GM18867 (cell line): ENCODE measurements at regions not wholly inside any gene's neighbourhood (a gene's known extent, or its start where the extent isn't known, plus 50 kb on each side); places are given as distances from the start of the nearest gene placed in this dataset.
"Not testable (repeated sequence)": the region's sequence is repeated elsewhere in the genome, so short reads cannot be mapped to it uniquely, and the experiment has no call there.

Source experiments
- ATAC-seq: cut with Tn5 transposase; IDR thresholded peaks from one replicate; pipeline ENCODE4 v1.9.1; 2021; ENCODE audit warnings: mild to moderate bottlenecking, moderate library complexity; ENCODE audit not compliant: unreplicated experiment

DNA sequence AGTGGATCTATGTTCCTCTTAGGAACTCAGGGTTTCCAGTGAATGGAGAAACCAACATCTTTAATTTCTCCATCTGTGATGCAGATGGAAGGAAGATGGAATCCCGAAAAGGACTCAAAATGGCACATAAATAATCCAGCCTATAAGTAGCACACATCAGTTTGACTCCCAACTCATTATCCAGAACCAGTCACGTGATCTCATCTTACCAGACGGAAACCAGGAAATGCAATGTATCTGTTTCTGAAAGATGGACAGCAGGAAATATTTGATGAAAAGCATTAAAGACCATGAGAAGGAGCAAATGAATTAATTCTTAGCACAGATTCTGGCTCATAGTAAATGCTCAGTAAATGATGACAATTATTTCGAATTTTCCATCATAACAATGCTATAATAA, 443.1 kb upstream of the FMR1 start:
- ATAC-seq = no peak

GRCh38 chrX:147476008-147476407, 435.7 kb upstream of the FMR1 start:
- no peak for ATAC-seq

GRCh38 chrX:147478899-147479298, 432.8 kb upstream of the FMR1 start:
- no peak for ATAC-seq

DNA sequence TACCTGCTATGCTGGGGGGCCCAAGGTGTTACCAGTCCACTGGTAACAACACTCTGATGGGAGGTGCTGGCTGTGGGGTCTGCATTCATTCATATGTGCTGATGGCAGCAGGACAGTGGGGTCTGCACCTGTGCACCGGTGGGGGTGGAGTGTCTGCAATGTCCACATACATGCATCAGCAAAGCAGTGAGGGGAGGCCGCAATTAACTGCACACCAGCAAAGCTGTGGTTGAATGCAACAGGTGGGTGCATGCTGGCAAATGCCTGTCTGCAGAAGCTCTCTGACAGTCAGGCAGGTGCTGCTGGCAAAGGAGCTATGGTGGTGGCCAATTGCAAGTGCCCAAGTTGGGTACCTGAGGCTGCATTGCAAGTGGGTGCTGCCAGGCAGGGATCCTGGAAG, 426.5 kb upstream of the FMR1 start:
- ATAC-seq = no peak

DNA sequence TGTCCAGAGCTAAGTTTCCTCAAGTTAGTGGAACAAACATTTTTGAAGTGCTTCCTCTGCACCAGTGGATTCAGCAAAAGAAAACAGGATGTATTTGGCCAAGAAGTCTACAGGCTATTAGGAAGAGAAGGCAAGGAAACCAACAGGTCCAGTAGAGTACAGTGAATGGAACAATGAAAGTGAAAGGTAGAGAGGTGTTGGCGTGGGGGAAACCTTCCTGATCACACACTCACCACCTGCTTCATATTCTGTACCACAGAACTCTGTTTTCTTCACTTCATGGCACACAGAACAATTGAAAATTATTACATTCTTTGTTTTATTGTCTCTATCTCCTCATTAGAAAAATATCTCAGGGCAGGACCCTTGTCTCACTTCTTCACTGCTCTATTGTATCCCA, 417.4 kb upstream of the FMR1 start:
- ATAC-seq = no peak

- ATAC-seq = no peak
These were observed 412.9 kb upstream of the FMR1 start for GRCh38 chrX:147498796-147499195.

GRCh38 chrX:147522981-147523380, 388.7 kb upstream of the FMR1 start:
- ATAC-seq = no peak

DNA sequence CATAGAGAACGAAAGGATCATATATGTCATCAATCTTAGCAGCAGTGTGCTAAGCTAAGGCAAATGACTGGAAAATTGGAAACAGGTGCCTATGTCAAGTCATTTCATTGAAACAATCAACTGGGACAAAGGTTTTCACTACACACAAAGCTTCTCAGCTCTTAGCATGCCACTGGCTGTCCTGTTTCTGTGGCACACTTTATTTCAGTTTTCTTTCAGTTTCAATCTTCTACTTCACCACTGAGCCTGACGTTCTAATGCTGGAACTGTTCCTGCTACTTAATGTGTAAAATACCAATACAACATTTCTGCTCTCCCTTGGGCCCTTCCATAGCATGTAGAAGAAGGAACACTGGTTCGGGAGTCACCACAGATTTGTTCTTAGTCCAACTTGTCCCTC, 378.3 kb upstream of the FMR1 start:
- no peak for ATAC-seq

- no peak for ATAC-seq
These were observed 374.5 kb upstream of the FMR1 start for GRCh38 chrX:147537172-147537571.

- not testable (repeated sequence) for ATAC-seq
These were observed 363.7 kb upstream of the FMR1 start for GRCh38 chrX:147548023-147548422.

DNA sequence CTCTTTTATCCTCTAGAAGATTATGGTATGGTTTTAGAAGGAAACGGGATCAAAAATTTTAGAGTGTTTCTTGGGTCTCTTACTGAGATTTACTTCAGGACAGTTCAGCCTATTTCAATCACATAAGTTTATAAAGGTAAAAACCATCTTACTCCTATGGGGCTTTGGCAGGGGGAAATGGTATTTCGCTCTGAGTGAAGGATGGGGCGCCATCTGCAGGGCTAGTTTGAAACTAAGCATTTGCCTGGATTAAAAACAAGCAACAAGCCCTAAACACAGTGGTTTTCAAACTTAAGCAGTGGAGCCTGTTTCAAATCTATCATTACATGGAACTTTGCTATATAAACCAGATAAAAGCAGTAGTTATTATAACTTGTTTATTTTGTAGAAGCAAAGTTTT, 361.5 kb upstream of the FMR1 start:
- ATAC-seq = no peak

GRCh38 chrX:147559191-147559590, 352.5 kb upstream of the FMR1 start:
- ATAC-seq = no peak

GRCh38 chrX:147565237-147565636, 346.5 kb upstream of the FMR1 start:
- no peak for ATAC-seq

DNA sequence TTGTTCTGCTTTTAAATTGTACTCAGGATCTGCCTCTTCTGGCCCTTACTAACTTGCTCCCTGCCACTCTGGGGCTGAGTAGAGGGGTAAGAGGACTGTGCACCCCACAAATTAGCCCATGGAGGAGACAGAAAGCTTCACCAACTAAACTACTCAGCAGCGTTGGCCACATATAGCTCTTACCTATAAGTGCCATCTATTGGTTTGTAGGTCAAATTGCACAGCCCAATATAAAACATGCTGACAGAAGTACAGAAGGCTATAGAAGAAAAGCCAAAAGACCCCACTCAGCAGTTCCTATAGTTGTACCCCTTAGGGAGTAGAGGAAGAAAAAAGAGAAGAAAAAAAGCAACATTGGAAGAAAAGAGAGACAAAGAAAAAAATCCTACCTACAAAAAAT, 341.2 kb upstream of the FMR1 start:
- no peak for ATAC-seq

GRCh38 chrX:147573266-147573665, 338.5 kb upstream of the FMR1 start:
- ATAC-seq = no peak

DNA sequence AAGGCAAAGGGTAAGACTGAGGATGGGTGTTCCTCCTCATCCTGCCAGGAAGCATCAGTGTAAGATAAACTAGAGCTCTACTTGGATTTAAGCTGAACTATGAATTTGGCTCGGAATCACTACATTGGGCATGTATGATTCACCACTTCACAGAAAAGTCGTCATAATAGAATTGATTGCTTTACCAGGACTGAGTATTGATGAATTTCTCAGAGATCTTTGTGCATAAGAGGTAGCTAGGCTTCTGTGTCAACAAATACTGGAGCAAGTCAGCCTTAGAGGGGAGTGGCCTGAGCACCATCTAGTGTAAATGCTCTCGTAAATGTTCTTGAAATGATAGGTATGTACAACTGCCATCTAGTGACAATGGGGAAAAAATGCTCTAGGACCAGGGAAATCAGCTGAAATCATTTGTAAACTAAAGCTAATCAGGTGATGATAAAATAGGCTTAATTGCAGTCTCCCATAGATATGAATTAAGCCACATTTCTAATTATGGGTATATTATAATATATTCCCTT, 309.5 kb upstream of the FMR1 start:
- ATAC-seq = no peak

DNA sequence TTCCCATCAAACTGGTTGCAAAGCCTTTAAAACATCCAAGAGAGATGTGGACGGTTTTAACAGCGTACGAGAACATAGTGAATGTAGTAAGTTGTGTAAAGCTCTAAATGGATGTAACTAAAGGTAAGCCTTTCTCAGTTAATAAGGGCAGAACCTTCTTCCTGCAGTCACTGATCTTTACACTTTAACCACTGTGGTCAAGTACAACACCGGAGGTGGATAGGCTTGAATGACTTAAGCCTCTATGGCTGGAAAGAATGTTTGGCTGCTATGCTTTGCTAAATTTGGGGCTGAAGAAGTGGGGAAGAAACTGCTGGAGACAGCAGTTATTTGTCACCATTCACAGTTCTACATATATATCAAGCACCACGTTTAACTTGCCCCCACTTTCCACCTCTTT, 285.1 kb upstream of the FMR1 start:
- ATAC-seq = no peak

DNA sequence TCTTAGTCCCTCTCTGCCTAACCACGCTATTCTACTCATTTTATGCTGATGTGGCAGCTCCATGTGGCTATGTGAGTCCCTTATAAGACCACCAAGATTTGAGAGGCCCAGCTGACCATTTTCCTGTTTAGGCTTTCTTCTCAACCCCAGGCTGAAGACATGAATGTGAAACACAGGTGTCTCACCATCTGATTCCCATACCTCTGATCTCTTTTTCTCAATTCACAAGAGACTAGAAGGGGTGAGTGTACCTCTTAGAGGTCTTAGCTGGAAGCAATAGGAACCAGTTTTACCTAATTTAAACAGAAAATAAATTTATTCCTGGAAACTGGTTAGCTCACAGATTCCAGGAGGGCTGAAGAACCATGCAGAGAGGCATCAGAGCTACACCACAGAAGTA, 276.5 kb upstream of the FMR1 start:
- ATAC-seq = no peak

DNA sequence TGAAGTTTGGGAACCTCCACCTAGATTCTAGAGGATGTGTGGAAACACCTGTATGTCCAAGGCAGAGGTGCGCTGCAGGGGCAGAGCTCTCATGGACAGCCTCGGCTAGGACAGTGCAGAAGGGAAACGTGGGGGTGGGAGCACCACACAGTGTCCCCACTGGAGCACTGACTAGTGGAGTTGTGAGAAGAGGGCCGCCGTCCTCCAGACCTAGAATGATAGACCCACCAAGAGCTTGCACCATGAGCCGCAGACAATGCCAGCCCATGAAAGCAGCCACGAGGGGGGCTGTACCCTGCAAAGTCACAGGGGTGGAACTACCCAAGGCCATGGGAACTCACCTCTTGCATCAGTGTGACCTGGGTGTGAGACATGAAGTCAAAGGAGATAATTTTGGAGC, 274.5 kb upstream of the FMR1 start:
- no peak for ATAC-seq

DNA sequence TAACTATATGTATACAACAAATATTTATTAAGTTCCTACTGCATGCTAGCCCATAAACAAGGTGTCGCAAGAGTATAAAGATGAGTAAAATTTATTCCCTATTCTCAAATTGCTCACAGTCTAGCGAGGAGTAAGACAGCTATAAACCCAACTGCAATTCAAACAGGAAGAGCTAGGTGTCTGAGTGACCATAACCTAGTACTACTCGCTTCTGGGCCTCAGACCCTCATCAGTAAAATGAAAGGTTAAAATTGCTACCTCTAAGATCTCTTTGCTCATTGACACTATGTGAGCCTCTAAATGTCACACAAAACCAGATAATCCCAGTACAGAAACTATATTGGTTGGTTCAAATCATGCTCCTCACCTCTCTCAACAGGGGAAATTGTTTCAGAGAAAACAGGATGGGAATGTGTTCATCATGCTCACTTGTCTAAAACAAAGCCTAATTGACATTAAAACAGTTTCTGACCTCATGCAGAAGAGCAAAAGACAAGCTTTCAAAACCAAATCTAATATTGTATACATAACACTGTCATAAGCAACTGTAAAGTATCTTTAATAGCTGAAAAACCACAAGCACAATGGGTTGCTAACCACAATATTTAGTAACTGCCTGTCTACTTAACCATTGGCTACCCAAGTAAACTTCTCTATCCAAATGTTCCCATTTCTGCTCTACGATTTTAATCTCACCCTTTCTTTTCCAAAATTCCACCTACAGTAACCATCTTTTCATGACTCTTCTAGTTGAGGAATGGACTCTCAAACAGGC, 264.6 kb upstream of the FMR1 start:
- ATAC-seq = no peak

DNA sequence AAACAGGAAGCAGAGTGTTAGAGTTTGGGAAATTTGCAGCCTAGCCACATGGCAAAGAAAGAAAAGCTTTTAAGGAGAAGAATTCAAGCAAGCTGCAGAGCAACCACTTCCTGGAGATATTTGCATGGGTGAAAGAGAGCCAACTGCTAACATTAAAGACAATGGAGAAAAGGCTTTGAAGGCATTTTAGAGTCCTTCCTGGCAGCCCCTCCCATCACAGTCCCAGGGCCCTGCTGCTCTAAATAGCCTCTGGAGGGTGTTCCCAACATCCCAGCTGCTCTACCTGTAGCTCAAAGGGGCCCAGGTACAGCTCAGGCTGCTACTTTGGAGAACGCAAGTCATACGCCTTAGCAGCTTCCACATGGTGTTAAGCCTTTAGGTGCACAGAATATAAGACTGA, 235.9 kb upstream of the FMR1 start:
- no peak for ATAC-seq

- ATAC-seq = no peak
These were observed 232.2 kb upstream of the FMR1 start for GRCh38 chrX:147679356-147680005.

GRCh38 chrX:147680251-147680650, 231.5 kb upstream of the FMR1 start:
- no peak for ATAC-seq
